Adrenal gland (tissue), 9 donors: ENCODE measurements at regions not wholly inside any gene's neighbourhood (a gene's known extent, or its start where the extent isn't known, plus 50 kb on each side); places are given as distances from the start of the nearest gene placed in this dataset.
A peak's percentile ranks its signal among the peaks of the same experiment; 100 is the strongest.

Source experiments
- DNase-seq, 7 donors: peaks; one replicate each; pipeline ENCODE4 v3.0.0-alpha.2; 2019 to 2020
- H3K27ac ChIP-seq, 5 donors: fragments of 200-600 bp; sonication (generic) in 4 of 5; 1 replicate in 3 of 5; 2 replicates in 2 of 5; pipeline versions ENCODE4 v1.5.1 to v1.8.0; 2016 to 2020; ENCODE audit warnings: mild to moderate bottlenecking in 1 of 5
- H3K27me3 ChIP-seq: fragments of 200-600 bp; 2 replicates; pipeline ENCODE4 v1.8.0; 2021
- H3K36me3 ChIP-seq, 2 donors: fragments of 200-600 bp; replicated peaks in 1 of 2; 1 replicate in 1 of 2; 2 replicates in 1 of 2; pipeline versions ENCODE4 v1.5.1 to v1.8.0; 2018 to 2022
- H3K4me1 ChIP-seq, 2 donors: fragments of 200-600 bp; replicated peaks in 1 of 2; 1 replicate in 1 of 2; 2 replicates in 1 of 2; pipeline versions ENCODE4 v1.5.1 to v1.8.0; 2018 to 2021
- H3K4me3 ChIP-seq, 4 donors: fragments of 200-600 bp; sonication (generic) in 3 of 4; one replicate each; pipeline ENCODE4 v1.5.1; 2016 to 2018
- H3K9me3 ChIP-seq, 3 donors: fragments of 200-600 bp; sonication (generic) in 1 of 3; replicated peaks in 1 of 3; 1 replicate in 2 of 3; 2 replicates in 1 of 3; pipeline versions ENCODE4 v1.5.1 to v1.8.0; 2016 to 2021
- CTCF ChIP-seq, 6 experiments: fragments of 450-650 bp in 4 of 6; fragments of 200-600 bp in 2 of 6; sonication (generic) in 1 of 6; IDR thresholded peaks; 1 replicate in 5 of 6; 2 replicates in 1 of 6; pipeline versions ENCODE4 v1.5.1 to v1.8.0; 2016 to 2021; ENCODE audit warnings: antibody characterized with exemption in 6 of 6, mild to moderate bottlenecking in 2 of 6, moderate library complexity in 1 of 6
- POLR2A ChIP-seq, 2 donors: fragments of 450-650 bp; IDR thresholded peaks; one replicate each; pipeline ENCODE4 v1.6.1; 2017; ENCODE audit warnings: antibody characterized with exemption in 2 of 2, mild to moderate bottlenecking in 2 of 2, moderate library complexity in 1 of 2
- WGBS, 4 donors: extraction: QIAGEN DNeasy Blood & Tissue Kit in 2 of 4; methylation state at CpG; one replicate each; pipeline versions ENCODE4 v1.1.5 to v1.1.7; 2013 to 2017; 5-methylcytosine and 5-hydroxymethylcytosine counted together
- intact Hi-C, 2 donors: fragments of 100-400 bp; cut with DNase I; formaldehyde crosslinking; loops; one replicate each; pipeline versions ENCODE4 v1.14.1 to v1.15.0; 2022 to 2023
- donor health status: healthy with polysubstance abuse.
- donor health status: Bipolar disorder and iron deficiency.
- donor health status: DM: yes; HTN: yes; CAD: no.
- donor health status: DM: no; HTN: no; CAD: no.
- donor health status: DM: no; HTN: no; CAD: no.

GRCh38 chrX:148381603-148382002, 118.8 kb upstream of the AFF2 start:
- Histone ChIP-seq H3K4me3 (peak overlapping the region in 1 of 4 donors; percentile 23), H3K27ac (no peak overlapping the region)

DNA sequence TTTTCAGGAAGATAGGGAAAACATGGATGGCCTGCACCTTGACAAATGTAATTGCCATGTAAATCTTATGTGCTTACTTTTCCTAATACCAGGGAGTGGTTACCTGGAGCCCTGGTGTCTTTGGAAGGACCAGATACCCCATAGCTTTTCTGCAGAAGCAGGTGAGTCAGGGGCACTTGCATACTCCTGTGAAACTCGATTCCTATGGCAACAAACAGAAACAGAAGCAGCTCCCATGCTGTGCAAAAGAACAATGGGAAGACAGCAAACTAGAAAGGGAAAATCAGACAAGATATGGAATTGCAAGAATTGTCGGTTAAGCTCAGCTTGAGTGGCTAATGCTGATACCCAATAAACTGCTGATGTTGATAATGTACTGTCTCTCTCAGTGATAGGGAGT, 117.4 kb upstream of the AFF2 start:
- WGBS, 4 donors: 52 to 70% (median 58%) methylated on average over 2 of the region's 2 CpGs
- Histone ChIP-seq H3K4me3 (no peak overlapping the region), H3K27me3 (peaks cover 5% of the 10 kb centered on the region), H3K36me3 (no peaks in the 10 kb centered on the region), H3K27ac (no peak overlapping the region), H3K4me1 (no peaks in the 10 kb centered on the region), H3K9me3 (no peaks in the 10 kb centered on the region)
- intact Hi-C loops: no loop called here
- TF ChIP-seq POLR2A (IDR thresholded peaks at IDR 0.05): no peak
- DNase-seq: no peak

More at GRCh38 chrX:148381603-148382002, 118.8 kb upstream of the AFF2 start:
- Histone ChIP-seq H3K27me3 (peaks cover 5% of the 10 kb centered on the region), H3K9me3 (no peaks in the 10 kb centered on the region), H3K4me1 (no peaks in the 10 kb centered on the region), H3K36me3 (no peaks in the 10 kb centered on the region)
- DNase-seq: no peak
- TF ChIP-seq POLR2A (IDR thresholded peaks at IDR 0.05) (no peak), CTCF (IDR thresholded peaks at IDR 0.05) (no peak)
- 44 to 69% (median 59%) methylated on average over 2 of the region's 2 CpGs for WGBS, 4 donors
- intact Hi-C loops: no loop called here

DNA sequence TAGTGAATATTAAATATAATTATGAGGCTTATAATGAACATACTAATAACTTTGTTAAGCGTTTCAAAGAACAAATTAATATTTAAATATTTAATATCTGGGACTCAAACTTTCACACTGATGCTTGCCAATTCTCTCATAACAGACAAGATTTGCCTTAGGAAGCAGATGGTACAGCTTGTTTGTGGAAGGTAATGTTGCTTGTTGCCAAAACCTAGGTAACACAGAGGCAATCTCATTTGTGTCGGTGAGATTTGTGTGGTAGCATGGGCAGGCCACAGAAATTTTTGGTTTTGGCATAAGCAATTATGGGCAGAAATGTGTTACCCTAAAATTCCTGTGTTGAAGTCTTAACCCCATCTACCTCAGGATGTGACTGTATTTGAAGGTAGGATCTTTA, 114.9 kb upstream of the AFF2 start:
- intact Hi-C loops: no loop called here
- no peaks in the 10 kb centered on the region for H3K9me3 ChIP-seq
- H3K36me3 ChIP-seq: no peaks in the 10 kb centered on the region
- WGBS, 4 donors: 56 to 91% (median 76%) methylated on average over 2 of the region's 2 CpGs
- TF ChIP-seq CTCF (IDR thresholded peaks at IDR 0.05) (no peak), POLR2A (IDR thresholded peaks at IDR 0.05) (no peak)
- no peak overlapping the region for H3K27ac ChIP-seq
- H3K27me3 ChIP-seq: peaks cover 5% of the 10 kb centered on the region
- H3K4me1 ChIP-seq: no peaks in the 10 kb centered on the region
- no peak overlapping the region for H3K4me3 ChIP-seq
- no peak for DNase-seq

- WGBS, 4 donors: 65 to 80% (median 75%) methylated on average over 2 of the region's 2 CpGs
- Histone ChIP-seq H3K4me1 (no peaks in the 10 kb centered on the region), H3K27ac (no peak overlapping the region), H3K27me3 (peaks cover 3% of the 10 kb centered on the region), H3K36me3 (no peaks in the 10 kb centered on the region), H3K4me3 (no peak overlapping the region), H3K9me3 (no peaks in the 10 kb centered on the region)
- no peak for DNase-seq
- TF ChIP-seq CTCF (IDR thresholded peaks at IDR 0.05): no peak
- no peak for TF ChIP-seq POLR2A (IDR thresholded peaks at IDR 0.05)
- intact Hi-C loops: no loop called here
These were observed 110.8 kb upstream of the AFF2 start for GRCh38 chrX:148389629-148390028.

GRCh38 chrX:148412006-148412405, 88.4 kb upstream of the AFF2 start:
- no peak overlapping the region for H3K4me3 ChIP-seq
- H3K27me3 ChIP-seq: no peaks in the 10 kb centered on the region
- no peak overlapping the region for H3K27ac ChIP-seq
- intact Hi-C loops: no loop called here
- H3K9me3 ChIP-seq: no peaks in the 10 kb centered on the region
- TF ChIP-seq CTCF (IDR thresholded peaks at IDR 0.05) (no peak), POLR2A (IDR thresholded peaks at IDR 0.05) (no peak)
- H3K36me3 ChIP-seq: no peaks in the 10 kb centered on the region
- WGBS, 4 donors: 46 to 62% (median 59%) methylated on average over 3 of the region's 3 CpGs
- no peak for DNase-seq
- H3K4me1 ChIP-seq: no peaks in the 10 kb centered on the region
